ENCODE measurements at regions not wholly inside any gene's neighbourhood (a gene's known extent, or its start where the extent isn't known, plus 50 kb on each side); places are given as distances from the start of the nearest gene placed in this dataset.

GRCh38 chr5:85906460-85906859 is 711.3 kb upstream of the COX7C start:
- TF ChIP-seq, protein P1, sequence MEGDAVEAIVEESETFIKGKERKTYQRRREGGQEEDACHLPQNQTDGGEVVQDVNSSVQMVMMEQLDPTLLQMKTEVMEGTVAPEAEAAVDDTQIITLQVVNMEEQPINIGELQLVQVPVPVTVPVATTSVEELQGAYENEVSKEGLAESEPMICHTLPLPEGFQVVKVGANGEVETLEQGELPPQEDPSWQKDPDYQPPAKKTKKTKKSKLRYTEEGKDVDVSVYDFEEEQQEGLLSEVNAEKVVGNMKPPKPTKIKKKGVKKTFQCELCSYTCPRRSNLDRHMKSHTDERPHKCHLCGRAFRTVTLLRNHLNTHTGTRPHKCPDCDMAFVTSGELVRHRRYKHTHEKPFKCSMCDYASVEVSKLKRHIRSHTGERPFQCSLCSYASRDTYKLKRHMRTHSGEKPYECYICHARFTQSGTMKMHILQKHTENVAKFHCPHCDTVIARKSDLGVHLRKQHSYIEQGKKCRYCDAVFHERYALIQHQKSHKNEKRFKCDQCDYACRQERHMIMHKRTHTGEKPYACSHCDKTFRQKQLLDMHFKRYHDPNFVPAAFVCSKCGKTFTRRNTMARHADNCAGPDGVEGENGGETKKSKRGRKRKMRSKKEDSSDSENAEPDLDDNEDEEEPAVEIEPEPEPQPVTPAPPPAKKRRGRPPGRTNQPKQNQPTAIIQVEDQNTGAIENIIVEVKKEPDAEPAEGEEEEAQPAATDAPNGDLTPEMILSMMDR (conservative IDR thresholded peaks at IDR 0.05; ENCODE audit: low read length), result no peak
- no peak for TF ChIP-seq EZH2phosphoT487 (IDR thresholded peaks at IDR 0.05; ENCODE audit: borderline replicate concordance)

Measured in Loucy (cell line).